IMR-90 (cell line): ENCODE measurements at regions not wholly inside any gene's neighbourhood (a gene's known extent, or its start where the extent isn't known, plus 50 kb on each side); places are given as distances from the start of the nearest gene placed in this dataset.

ENCODE experiments used
- ATAC-seq: fragments of 200-7000 bp; cut with Tn5 transposase; 2 replicates; pipeline ENCODE4 v1.9.1; 2020; ENCODE audit warnings: low read depth, mild to moderate bottlenecking, moderate library complexity
- BruUV-seq: library from RNA; stranded (reverse); fragments of 400-500 nt; replicated peaks from 2 replicates; lab custom pipeline; 2021; lab: Mats Ljungman, UMichigan
- CTCF ChIA-PET: fragments of 300-600 bp; formaldehyde crosslinking; extraction: SDS; loops from one replicate; lab custom pipeline; 2021; ENCODE audit warnings: antibody characterized with exemption; lab: Yijun Ruan, JAX
- POLR2A ChIA-PET: fragments of 300-600 bp; sonication (Branson Sonifier 250); formaldehyde crosslinking; loops from one replicate; lab custom pipeline; 2022; ENCODE audit warnings: antibody characterized with exemption; ENCODE audit not compliant: unreplicated experiment; lab: Charles Lee
- DNase-seq: peaks from one replicate; pipeline ENCODE4 v3.0.0; 2013
- H2AFZ ChIP-seq: replicated peaks from 2 replicates; pipeline ENCODE3; 2013; ENCODE audit warnings: low read length, mild to moderate bottlenecking; ENCODE audit not compliant: poor library complexity
- H2AK5ac ChIP-seq: 2 replicates; pipeline ENCODE4 v1.6.1; 2013; ENCODE audit warnings: low read depth, low read length, inconsistent platforms
- H2AK9ac ChIP-seq: replicated peaks from 2 replicates; pipeline ENCODE3; 2013; ENCODE audit warnings: mild to moderate bottlenecking, low read depth, low read length, moderate library complexity; ENCODE audit not compliant: poor library complexity
- H2BK120ac ChIP-seq: 2 replicates; pipeline ENCODE4 v1.6.1; 2013; ENCODE audit warnings: low read depth, low read length, inconsistent platforms
- H2BK15ac ChIP-seq: 3 replicates; pipeline ENCODE4 v1.6.1; 2013; ENCODE audit warnings: low read depth, low read length, inconsistent platforms
- H2BK20ac ChIP-seq: 2 replicates; pipeline ENCODE4 v1.6.1; 2013; ENCODE audit warnings: low read depth, mild to moderate bottlenecking, inconsistent platforms, low read length, moderate library complexity
- H2BK5ac ChIP-seq: 2 replicates; pipeline ENCODE4 v1.6.1; 2013; ENCODE audit warnings: mild to moderate bottlenecking, low read depth, low read length, inconsistent platforms; ENCODE audit not compliant: poor library complexity, severe bottlenecking
- H3K14ac ChIP-seq: replicated peaks from 2 replicates; pipeline ENCODE4 v1.6.1; 2013; ENCODE audit warnings: low read depth, low read length, inconsistent platforms
- H3K18ac ChIP-seq: 2 replicates; pipeline ENCODE4 v1.6.1; 2013; ENCODE audit warnings: low read depth, low read length, control low read depth
- H3K23ac ChIP-seq: 2 replicates; pipeline ENCODE4 v1.6.1; 2013; ENCODE audit warnings: low read depth, low read length, inconsistent platforms
- H3K27ac ChIP-seq: 2 replicates; pipeline ENCODE4 v1.5.1; 2013; ENCODE audit warnings: mild to moderate bottlenecking, control low read depth, low read length; ENCODE audit not compliant: insufficient read depth
- H3K27me3 ChIP-seq: 2 replicates; pipeline ENCODE4 v1.6.1; 2013; ENCODE audit warnings: low read length; ENCODE audit not compliant: control insufficient read depth, insufficient read depth
- H3K36me3 ChIP-seq: 2 replicates; pipeline ENCODE4 v1.6.1; 2013; ENCODE audit warnings: low read length, mixed read lengths; ENCODE audit not compliant: control insufficient read depth, insufficient read depth
- H3K4ac ChIP-seq: 2 replicates; pipeline ENCODE4 v1.6.1; 2013; ENCODE audit warnings: low read depth, low read length, inconsistent platforms
- H3K4me1 ChIP-seq: 2 replicates; pipeline ENCODE4 v1.6.1; 2013; ENCODE audit warnings: low read length, mixed read lengths; ENCODE audit not compliant: control insufficient read depth, insufficient read depth
- H3K4me2 ChIP-seq: 2 replicates; pipeline ENCODE4 v1.6.1; 2013; ENCODE audit warnings: low read depth, mild to moderate bottlenecking, control low read depth, low read length, moderate library complexity
- H3K4me3 ChIP-seq: 2 replicates; pipeline ENCODE4 v1.5.1; 2013; ENCODE audit warnings: low read depth, mild to moderate bottlenecking, control low read depth, low read length, moderate library complexity; ENCODE audit not compliant: insufficient read depth
- H3K56ac ChIP-seq: 2 replicates; pipeline ENCODE4 v1.6.1; 2013; ENCODE audit warnings: low read length, inconsistent platforms; ENCODE audit not compliant: insufficient read depth; ENCODE audit errors: extremely low read depth
- H3K79me1 ChIP-seq, 2 experiments: 2 replicates each; pipeline ENCODE4 v1.6.1; 2013; ENCODE audit warnings: low read length in 2 of 2, inconsistent platforms in 1 of 2, low read depth in 1 of 2
- H3K9ac ChIP-seq: 2 replicates; pipeline ENCODE4 v1.6.1; 2013; ENCODE audit warnings: low read depth, low read length, control low read depth
- H3K9me1 ChIP-seq: 2 replicates; pipeline ENCODE4 v1.6.1; 2013; ENCODE audit warnings: low read length, inconsistent platforms; ENCODE audit not compliant: insufficient read depth
- H3K9me3 ChIP-seq: 2 replicates; pipeline ENCODE4 v1.6.1; 2013; ENCODE audit warnings: low read length; ENCODE audit not compliant: control insufficient read depth, insufficient read depth
- H4K20me1 ChIP-seq: 2 replicates; pipeline ENCODE4 v1.6.1; 2013; ENCODE audit warnings: low read length, inconsistent platforms; ENCODE audit not compliant: insufficient read depth
- H4K5ac ChIP-seq: 2 replicates; pipeline ENCODE4 v1.6.1; 2013; ENCODE audit warnings: mild to moderate bottlenecking, low read depth, low read length, control low read depth
- H4K8ac ChIP-seq, 2 experiments: 2 replicates each; pipeline ENCODE4 v1.6.1; 2013; ENCODE audit warnings: low read depth in 2 of 2, low read length in 2 of 2, control low read depth in 1 of 2, inconsistent platforms in 1 of 2
- H4K91ac ChIP-seq: 2 replicates; pipeline ENCODE4 v1.6.1; 2013; ENCODE audit warnings: low read depth, low read length, inconsistent platforms; ENCODE audit not compliant: insufficient read depth
- BHLHE40 ChIP-seq: fragments of 150-350 bp; IDR thresholded peaks from 2 replicates; pipeline ENCODE4 v1.6.1; 2016; ENCODE audit warnings: mild to moderate bottlenecking, low read depth, low read length
- CEBPB ChIP-seq: IDR thresholded peaks from 2 replicates; pipeline ENCODE4 v1.6.1; 2012; ENCODE audit warnings: low read depth, low read length, improper control_type of control experiment
- CHD1 ChIP-seq: IDR thresholded peaks from 2 replicates; pipeline ENCODE4 v1.6.1; 2012; ENCODE audit warnings: low read depth, low read length, improper control_type of control experiment
- FOS ChIP-seq: fragments of 150-350 bp; IDR thresholded peaks from 2 replicates; pipeline ENCODE4 v1.6.1; 2016; ENCODE audit warnings: low read depth, low read length
- MAFK ChIP-seq: IDR thresholded peaks from 2 replicates; pipeline ENCODE4 v1.6.1; 2012; ENCODE audit warnings: low read depth, low read length, improper control_type of control experiment
- MAZ ChIP-seq: IDR thresholded peaks from 2 replicates; pipeline ENCODE4 v1.6.1; 2012; ENCODE audit warnings: low read depth, mild to moderate bottlenecking, low read length, improper control_type of control experiment, moderate library complexity, borderline replicate concordance
- POLR2A ChIP-seq: IDR thresholded peaks from 2 replicates; pipeline ENCODE4 v1.6.1; 2012; ENCODE audit warnings: mild to moderate bottlenecking, low read depth, low read length
- RCOR1 ChIP-seq: IDR thresholded peaks from 2 replicates; pipeline ENCODE4 v1.6.1; 2012; ENCODE audit warnings: mild to moderate bottlenecking, low read length, improper control_type of control experiment; ENCODE audit not compliant: insufficient replicate concordance
- USF2 ChIP-seq: fragments of 150-350 bp; IDR thresholded peaks from 2 replicates; pipeline ENCODE4 v1.6.1; 2017; ENCODE audit warnings: mild to moderate bottlenecking, antibody characterized with exemption, low read length, low read depth
- WGBS, 2 experiments: methylation state at CpG; one replicate each; pipeline versions ENCODE4 v1.1.5 to v1.1.7; 2013; ENCODE audit warnings: missing lambda C conversion rate in 2 of 2; ENCODE audit not compliant: insufficient read length in 1 of 2; ENCODE audit errors: extremely low coverage in 2 of 2; 5-methylcytosine and 5-hydroxymethylcytosine counted together
- dilution Hi-C: fragments of 300-500 bp; cut with HindIII; formaldehyde crosslinking; loops from one replicate; pipeline ENCODE4 v1.14.3; 2018; ENCODE audit warnings: low sequenced_read_pairs; ENCODE audit not compliant: unreplicated experiment
- in situ Hi-C: fragments of 300-500 bp; cut with MboI; formaldehyde crosslinking; loops from 3 replicates; pipeline ENCODE4 v1.14.3; 2019; ENCODE audit warnings: low sequenced_read_pairs, inconsistent platforms, mixed read lengths
- intact Hi-C: fragments of 100-400 bp; cut with micrococcal nuclease; formaldehyde crosslinking; loops from 2 replicates; pipeline ENCODE4 v1.10.0; 2022

GRCh38 chr5:4740156-4740555 is 400.0 kb upstream of the ADAMTS16 start:
- no peak overlapping the region for H3K14ac ChIP-seq
- no peak overlapping the region for H2AFZ ChIP-seq
- H3K4me2 ChIP-seq = no peak overlapping the region
- H2AK5ac ChIP-seq = no peak overlapping the region
- H2BK20ac ChIP-seq = no peak overlapping the region
- no peak overlapping the region for H2AK9ac ChIP-seq
- H3K4ac ChIP-seq = no peak overlapping the region
- ChIA-PET POLR2A (no interaction called here), CTCF (no interaction called here)
- H4K20me1 ChIP-seq = no peaks in the 10 kb centered on the region
- no peaks in the 10 kb centered on the region for H3K9me1 ChIP-seq
- no peak for DNase-seq
- H3K56ac ChIP-seq = no peak overlapping the region
- dilution Hi-C loops (no loop called here), intact Hi-C loops (no loop called here), in situ Hi-C loops (no loop called here)
- no CpG with 5 or more reads among the region's 8 CpGs for WGBS, 2 experiments
- no peaks in the 10 kb centered on the region for H3K4me1 ChIP-seq
- no peak overlapping the region for H2BK120ac ChIP-seq
- no peak overlapping the region for H4K8ac ChIP-seq
- TF ChIP-seq FOS = no peak
- TF ChIP-seq RCOR1 = no peak
- TF ChIP-seq USF2 = no peak
- TF ChIP-seq BHLHE40 = no peak
- TF ChIP-seq MAZ = no peak
- no peak for TF ChIP-seq POLR2A
- no peak for TF ChIP-seq CHD1
- TF ChIP-seq MAFK = no peak
- TF ChIP-seq CEBPB = no peak
- H3K27me3 ChIP-seq = no peaks in the 10 kb centered on the region
- no peaks in the 10 kb centered on the region for H3K36me3 ChIP-seq
- no peak overlapping the region for H3K18ac ChIP-seq
- H3K9me3 ChIP-seq = peaks cover 14% of the 10 kb centered on the region
- H3K27ac ChIP-seq = no peak overlapping the region
- no peaks in the 10 kb centered on the region for H3K79me1 ChIP-seq
- H3K4me3 ChIP-seq = no peak overlapping the region
- no peak overlapping the region for H2BK15ac ChIP-seq
- BruUV-seq = no TSS peak
- ATAC-seq = no peak
- no peak overlapping the region for H3K9ac ChIP-seq
- no peak overlapping the region for H4K91ac ChIP-seq
- H4K5ac ChIP-seq = no peak overlapping the region
- H3K23ac ChIP-seq = no peak overlapping the region
- no peak overlapping the region for H2BK5ac ChIP-seq
